SK-N-SH (cell line): ENCODE measurements at regions not wholly inside any gene's neighbourhood (a gene's known extent, or its start where the extent isn't known, plus 50 kb on each side); places are given as distances from the start of the nearest gene placed in this dataset.

Experiments
- CTCF ChIA-PET: fragments of 300-600, 350-600 bp; formaldehyde crosslinking; extraction: SDS; loops from one replicate; lab custom pipeline; 2021; lab: Yijun Ruan, JAX
- POLR2A ChIA-PET: fragments of 350-600 bp; sonication (Branson Sonifier 250); formaldehyde crosslinking; extraction: SDS; loops from one replicate; lab custom pipeline; 2020; ENCODE audit warnings: antibody characterized with exemption, inconsistent platforms; lab: Yijun Ruan, JAX
- DNase-seq: peaks from one replicate; pipeline ENCODE4 v3.0.0; 2012
- H2AFZ ChIP-seq: fragments of 200-600 bp; sonication (generic); 2 replicates; pipeline ENCODE4 v1.8.1; 2016; ENCODE audit warnings: antibody characterized with exemption, mild to moderate bottlenecking, low read depth
- H3F3A ChIP-seq: fragments of 200-600 bp; sonication (generic); replicated peaks from 2 replicates; pipeline ENCODE3; 2016; ENCODE audit warnings: antibody characterized with exemption, mild to moderate bottlenecking; ENCODE audit not compliant: insufficient read depth
- H3K27ac ChIP-seq, 2 experiments: fragments of 200-500 bp in 1 of 2; fragments of 200-600 bp in 1 of 2; sonication (Bioruptor generic) in 1 of 2; sonication (generic), shearing (Covaris generic) in 1 of 2; 2 replicates each; pipeline versions ENCODE4 v1.5.1 to v1.6.1; 2014 to 2016; ENCODE audit warnings: low read depth in 2 of 2, inconsistent platforms in 1 of 2, low read length in 1 of 2, mild to moderate bottlenecking in 1 of 2, mixed read lengths in 1 of 2
- H3K27me3 ChIP-seq: fragments of 200-600 bp; sonication (generic), shearing (Covaris generic); 2 replicates; pipeline ENCODE4 v1.6.1; 2016; ENCODE audit warnings: mixed run types; ENCODE audit not compliant: insufficient read depth
- H3K36me3 ChIP-seq, 2 experiments: fragments of 200-500 bp in 1 of 2; fragments of 200-600 bp in 1 of 2; sonication (Bioruptor generic) in 1 of 2; sonication (generic) in 1 of 2; replicated peaks in 1 of 2; 2 replicates each; pipeline versions ENCODE3 to v1.5.1; 2014 to 2016; ENCODE audit warnings: low read length in 1 of 2, mild to moderate bottlenecking in 1 of 2; ENCODE audit not compliant: insufficient read depth in 2 of 2, control insufficient read depth in 1 of 2
- H3K4me1 ChIP-seq, 2 experiments: fragments of 200-500 bp in 1 of 2; fragments of 200-600 bp in 1 of 2; sonication (Bioruptor generic) in 1 of 2; sonication (generic), shearing (Covaris generic) in 1 of 2; 2 replicates each; pipeline versions ENCODE4 v1.5.1 to v1.6.1; 2014 to 2016; ENCODE audit warnings: low read depth in 1 of 2, low read length in 1 of 2, mixed run types in 1 of 2; ENCODE audit not compliant: insufficient read depth in 2 of 2, control insufficient read depth in 1 of 2
- H3K4me2 ChIP-seq: fragments of 200-600 bp; sonication (generic), shearing (Covaris generic); 2 replicates; pipeline ENCODE4 v1.6.1; 2017; ENCODE audit warnings: mixed run types
- H3K4me3 ChIP-seq, 2 experiments: fragments of 200-500 bp in 1 of 2; fragments of 200-600 bp in 1 of 2; sonication (Bioruptor generic) in 1 of 2; sonication (generic), shearing (Covaris generic) in 1 of 2; 2 replicates each; pipeline versions ENCODE4 v1.5.1 to v1.8.1; 2014 to 2016; ENCODE audit warnings: low read depth in 2 of 2, inconsistent platforms in 1 of 2, low read length in 1 of 2, mild to moderate bottlenecking in 1 of 2, mixed read lengths in 1 of 2, moderate library complexity in 1 of 2
- H3K79me2 ChIP-seq: fragments of 200-600 bp; sonication (generic); 2 replicates; pipeline ENCODE4 v1.8.1; 2017; ENCODE audit warnings: mild to moderate bottlenecking; ENCODE audit not compliant: insufficient read depth
- H3K9ac ChIP-seq: fragments of 200-600 bp; sonication (generic); 2 replicates; pipeline ENCODE4 v1.6.1; 2017; ENCODE audit warnings: mixed run types
- H3K9me2 ChIP-seq: fragments of 200-600 bp; sonication (generic); 2 replicates; pipeline ENCODE4 v1.6.1; 2017; ENCODE audit warnings: mixed run types
- H3K9me3 ChIP-seq: fragments of 200-600 bp; sonication (generic); 2 replicates; pipeline ENCODE4 v1.6.1; 2017; ENCODE audit warnings: mixed run types, mild to moderate bottlenecking, moderate library complexity
- H4K20me1 ChIP-seq: fragments of 200-600 bp; sonication (generic); 2 replicates; pipeline ENCODE4 v1.6.1; 2017; ENCODE audit warnings: mild to moderate bottlenecking, mixed run types; ENCODE audit not compliant: insufficient read depth
- CHD2 ChIP-seq: fragments of 150-350 bp; IDR thresholded peaks from 2 replicates; pipeline ENCODE4 v1.6.1; 2018; ENCODE audit warnings: low read length; ENCODE audit not compliant: partially characterized antibody
- EP300 ChIP-seq, 2 experiments: IDR thresholded peaks; 2 replicates each; pipeline versions ENCODE4 v1.4.0 to v1.6.1; 2012; ENCODE audit warnings: borderline replicate concordance in 1 of 2, low read depth in 1 of 2, low read length in 1 of 2
- EZH2phosphoT487 ChIP-seq: fragments of 200-600 bp; sonication (generic); IDR thresholded peaks from 2 replicates; pipeline ENCODE4 v1.6.1; 2017; ENCODE audit warnings: low read depth, mixed run types, mild to moderate bottlenecking, antibody characterized with exemption, moderate library complexity, borderline replicate concordance
- FOSL2 ChIP-seq: IDR thresholded peaks from 2 replicates; pipeline ENCODE4 v1.4.0; 2012; ENCODE audit warnings: low read depth, mild to moderate bottlenecking, moderate library complexity, borderline replicate concordance
- FOXJ3 ChIP-seq: sonication (generic); formaldehyde crosslinking; IDR thresholded peaks from 2 replicates; pipeline ENCODE4 v1.5.1; 2020; ENCODE audit warnings: mild to moderate bottlenecking, missing genetic modification reagents
- GABPA ChIP-seq: IDR thresholded peaks from 2 replicates; pipeline ENCODE4 v1.4.0; 2012; ENCODE audit warnings: low read depth, mild to moderate bottlenecking
- JUND ChIP-seq: IDR thresholded peaks from 2 replicates; pipeline ENCODE4 v1.4.0; 2012
- NRF1 ChIP-seq: IDR thresholded peaks from 2 replicates; pipeline ENCODE4 v1.6.1; 2012; ENCODE audit warnings: low read depth, mild to moderate bottlenecking, low read length
- RCOR1 ChIP-seq: fragments of 150-350 bp; IDR thresholded peaks from 2 replicates; pipeline ENCODE4 v1.6.1; 2017; ENCODE audit warnings: antibody characterized with exemption, low read length
- RFX5 ChIP-seq: IDR thresholded peaks from 2 replicates; pipeline ENCODE4 v1.6.1; 2012; ENCODE audit warnings: mild to moderate bottlenecking, improper control_type of control experiment, low read length
- SMC3 ChIP-seq: IDR thresholded peaks from 2 replicates; pipeline ENCODE4 v1.6.1; 2012; ENCODE audit warnings: low read depth, low read length, improper control_type of control experiment
- TCF12 ChIP-seq: IDR thresholded peaks from 2 replicates; pipeline ENCODE4 v1.4.0; 2012
- TEAD4 ChIP-seq: IDR thresholded peaks from 2 replicates; pipeline ENCODE4 v1.4.0; 2012; ENCODE audit warnings: mild to moderate bottlenecking, borderline replicate concordance; ENCODE audit not compliant: insufficient read depth
- USF2 ChIP-seq: fragments of 150-350 bp; IDR thresholded peaks from 2 replicates; pipeline ENCODE4 v1.6.1; 2017; ENCODE audit warnings: antibody characterized with exemption, low read length, low read depth, borderline replicate concordance
- YY1 ChIP-seq: IDR thresholded peaks from 2 replicates; pipeline ENCODE4 v1.4.0; 2012; ENCODE audit warnings: low read depth, mild to moderate bottlenecking
- ZBTB33 ChIP-seq: IDR thresholded peaks from 2 replicates; pipeline ENCODE4 v1.4.0; 2012; ENCODE audit warnings: low read depth, borderline replicate concordance
- WGBS: methylation state at CpG from one replicate; pipeline ENCODE4 v1.1.6; 2017; ENCODE audit warnings: low lambda C conversion rate; 5-methylcytosine and 5-hydroxymethylcytosine counted together
- TF ChIP-seq, protein P1 (sequence below): fragments of 150-350 bp; IDR thresholded peaks from 2 replicates; pipeline ENCODE4 v1.6.1; 2016; ENCODE audit warnings: mild to moderate bottlenecking, low read depth, low read length
- TF ChIP-seq, protein P2 (sequence below): IDR thresholded peaks from 2 replicates; pipeline ENCODE4; 2012
- TF ChIP-seq, protein P3 (sequence below): fragments of 200-600 bp; sonication (generic); IDR thresholded peaks from 2 replicates; pipeline ENCODE4 v1.6.1; 2017; ENCODE audit warnings: antibody characterized with exemption, mild to moderate bottlenecking, moderate library complexity
- TF ChIP-seq, protein P4 (sequence below): IDR thresholded peaks from 2 replicates; pipeline ENCODE4 v1.4.0; 2012; ENCODE audit warnings: low read depth, borderline replicate concordance

- no peak for DNase-seq
- H3K4me2 ChIP-seq, result no peak overlapping the region
- no peak overlapping the region for H3K9ac ChIP-seq
- H3K4me1 ChIP-seq, result no peaks in the 10 kb centered on the region; a peak in 1 of 4 replicates
- H4K20me1 ChIP-seq, result no peaks in the 10 kb centered on the region
- H2AFZ ChIP-seq, result no peak overlapping the region
- H3K9me3 ChIP-seq, result peaks cover 3% of the 10 kb centered on the region; the same call in 1 of the 2 replicates
- no peak overlapping the region for H3K27ac ChIP-seq
- H3K79me2 ChIP-seq, result no peaks in the 10 kb centered on the region
- H3F3A ChIP-seq, result no peaks in the 10 kb centered on the region
- CTCF ChIA-PET, result no interaction called here
- POLR2A ChIA-PET, result no interaction called here
- no peaks in the 10 kb centered on the region for H3K36me3 ChIP-seq
- no peaks in the 10 kb centered on the region for H3K27me3 ChIP-seq
- TF ChIP-seq, protein P1, sequence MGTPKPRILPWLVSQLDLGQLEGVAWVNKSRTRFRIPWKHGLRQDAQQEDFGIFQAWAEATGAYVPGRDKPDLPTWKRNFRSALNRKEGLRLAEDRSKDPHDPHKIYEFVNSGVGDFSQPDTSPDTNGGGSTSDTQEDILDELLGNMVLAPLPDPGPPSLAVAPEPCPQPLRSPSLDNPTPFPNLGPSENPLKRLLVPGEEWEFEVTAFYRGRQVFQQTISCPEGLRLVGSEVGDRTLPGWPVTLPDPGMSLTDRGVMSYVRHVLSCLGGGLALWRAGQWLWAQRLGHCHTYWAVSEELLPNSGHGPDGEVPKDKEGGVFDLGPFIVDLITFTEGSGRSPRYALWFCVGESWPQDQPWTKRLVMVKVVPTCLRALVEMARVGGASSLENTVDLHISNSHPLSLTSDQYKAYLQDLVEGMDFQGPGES, result no peak
- TF ChIP-seq CHD2 (no peak), TEAD4 (no peak), USF2 (no peak)
- TF ChIP-seq, protein P2, sequence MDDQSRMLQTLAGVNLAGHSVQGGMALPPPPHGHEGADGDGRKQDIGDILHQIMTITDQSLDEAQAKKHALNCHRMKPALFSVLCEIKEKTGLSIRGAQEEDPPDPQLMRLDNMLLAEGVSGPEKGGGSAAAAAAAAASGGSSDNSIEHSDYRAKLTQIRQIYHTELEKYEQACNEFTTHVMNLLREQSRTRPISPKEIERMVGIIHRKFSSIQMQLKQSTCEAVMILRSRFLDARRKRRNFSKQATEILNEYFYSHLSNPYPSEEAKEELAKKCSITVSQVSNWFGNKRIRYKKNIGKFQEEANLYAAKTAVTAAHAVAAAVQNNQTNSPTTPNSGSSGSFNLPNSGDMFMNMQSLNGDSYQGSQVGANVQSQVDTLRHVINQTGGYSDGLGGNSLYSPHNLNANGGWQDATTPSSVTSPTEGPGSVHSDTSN, result no peak
- 34% methylated on average over 9 of the region's 9 CpGs for WGBS
- H3K9me2 ChIP-seq, result no peaks in the 10 kb centered on the region
- no peak overlapping the region for H3K4me3 ChIP-seq
These were observed 538.2 kb upstream of the CELF2 start for GRCh38 chr10:10479465-10479864.

DNA sequence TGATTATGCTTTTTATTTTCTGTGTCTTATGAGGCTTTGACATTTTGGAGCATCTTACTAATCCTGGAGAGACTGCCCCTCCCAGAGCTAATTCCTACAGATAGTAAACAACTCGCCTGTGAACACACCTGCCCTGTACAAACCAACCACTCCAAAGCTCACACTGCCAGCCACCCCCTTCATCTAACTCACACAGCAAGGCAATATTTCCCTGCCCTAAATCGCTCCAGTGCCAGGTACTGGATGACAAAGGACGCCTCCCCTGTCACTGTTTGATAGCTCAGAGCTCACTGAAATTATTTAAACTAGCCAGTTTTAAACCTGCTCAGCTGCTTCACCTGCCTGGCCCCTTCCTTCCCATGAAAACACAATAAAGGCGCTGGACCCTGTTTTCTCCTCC, 535.1 kb upstream of the CELF2 start:
- ChIA-PET POLR2A (no interaction called here), CTCF (no interaction called here)
- DNase-seq, result no peak
- Histone ChIP-seq H3K4me1 (no peaks in the 10 kb centered on the region; a peak in 1 of 4 replicates), H3K9me3 (peaks cover 3% of the 10 kb centered on the region; the same call in 1 of the 2 replicates), H3K4me3 (no peak overlapping the region), H3K27ac (no peak overlapping the region), H3K4me2 (no peak overlapping the region), H3F3A (no peaks in the 10 kb centered on the region), H3K27me3 (no peaks in the 10 kb centered on the region), H3K9me2 (no peaks in the 10 kb centered on the region), H2AFZ (no peak overlapping the region), H4K20me1 (no peaks in the 10 kb centered on the region), H3K36me3 (no peaks in the 10 kb centered on the region), H3K9ac (no peak overlapping the region), H3K79me2 (no peaks in the 10 kb centered on the region)
- WGBS, result 12% methylated on average over 4 of the region's 4 CpGs
- TF ChIP-seq SMC3 (no peak), EZH2phosphoT487 (no peak), EP300 (IDR thresholded peaks at IDR 0.05; ENCODE audit: borderline replicate concordance in 1 of 2, low read depth in 1 of 2, low read length in 1 of 2) (no peak), FOXJ3 (CRISPR knock-in tag) (no peak), TEAD4 (no peak), RCOR1 (no peak), USF2 (no peak), RFX5 (no peak), NRF1 (no peak), TCF12 (no peak), FOSL2 (no peak), JUND (no peak), YY1 (no peak), GABPA (no peak), ZBTB33 (no peak)
- TF ChIP-seq, protein P3, sequence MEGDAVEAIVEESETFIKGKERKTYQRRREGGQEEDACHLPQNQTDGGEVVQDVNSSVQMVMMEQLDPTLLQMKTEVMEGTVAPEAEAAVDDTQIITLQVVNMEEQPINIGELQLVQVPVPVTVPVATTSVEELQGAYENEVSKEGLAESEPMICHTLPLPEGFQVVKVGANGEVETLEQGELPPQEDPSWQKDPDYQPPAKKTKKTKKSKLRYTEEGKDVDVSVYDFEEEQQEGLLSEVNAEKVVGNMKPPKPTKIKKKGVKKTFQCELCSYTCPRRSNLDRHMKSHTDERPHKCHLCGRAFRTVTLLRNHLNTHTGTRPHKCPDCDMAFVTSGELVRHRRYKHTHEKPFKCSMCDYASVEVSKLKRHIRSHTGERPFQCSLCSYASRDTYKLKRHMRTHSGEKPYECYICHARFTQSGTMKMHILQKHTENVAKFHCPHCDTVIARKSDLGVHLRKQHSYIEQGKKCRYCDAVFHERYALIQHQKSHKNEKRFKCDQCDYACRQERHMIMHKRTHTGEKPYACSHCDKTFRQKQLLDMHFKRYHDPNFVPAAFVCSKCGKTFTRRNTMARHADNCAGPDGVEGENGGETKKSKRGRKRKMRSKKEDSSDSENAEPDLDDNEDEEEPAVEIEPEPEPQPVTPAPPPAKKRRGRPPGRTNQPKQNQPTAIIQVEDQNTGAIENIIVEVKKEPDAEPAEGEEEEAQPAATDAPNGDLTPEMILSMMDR, result no peak
- TF ChIP-seq, protein P4, sequence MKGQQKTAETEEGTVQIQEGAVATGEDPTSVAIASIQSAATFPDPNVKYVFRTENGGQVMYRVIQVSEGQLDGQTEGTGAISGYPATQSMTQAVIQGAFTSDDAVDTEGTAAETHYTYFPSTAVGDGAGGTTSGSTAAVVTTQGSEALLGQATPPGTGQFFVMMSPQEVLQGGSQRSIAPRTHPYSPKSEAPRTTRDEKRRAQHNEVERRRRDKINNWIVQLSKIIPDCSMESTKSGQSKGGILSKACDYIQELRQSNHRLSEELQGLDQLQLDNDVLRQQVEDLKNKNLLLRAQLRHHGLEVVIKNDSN, result no peak
